ENCODE measurements at regions not wholly inside any gene's neighbourhood (a gene's known extent, or its start where the extent isn't known, plus 50 kb on each side); places are given as distances from the start of the nearest gene placed in this dataset.
"Not testable (repeated sequence)": the region's sequence is repeated elsewhere in the genome, so short reads cannot be mapped to it uniquely, and the experiment has no call there.

DNA sequence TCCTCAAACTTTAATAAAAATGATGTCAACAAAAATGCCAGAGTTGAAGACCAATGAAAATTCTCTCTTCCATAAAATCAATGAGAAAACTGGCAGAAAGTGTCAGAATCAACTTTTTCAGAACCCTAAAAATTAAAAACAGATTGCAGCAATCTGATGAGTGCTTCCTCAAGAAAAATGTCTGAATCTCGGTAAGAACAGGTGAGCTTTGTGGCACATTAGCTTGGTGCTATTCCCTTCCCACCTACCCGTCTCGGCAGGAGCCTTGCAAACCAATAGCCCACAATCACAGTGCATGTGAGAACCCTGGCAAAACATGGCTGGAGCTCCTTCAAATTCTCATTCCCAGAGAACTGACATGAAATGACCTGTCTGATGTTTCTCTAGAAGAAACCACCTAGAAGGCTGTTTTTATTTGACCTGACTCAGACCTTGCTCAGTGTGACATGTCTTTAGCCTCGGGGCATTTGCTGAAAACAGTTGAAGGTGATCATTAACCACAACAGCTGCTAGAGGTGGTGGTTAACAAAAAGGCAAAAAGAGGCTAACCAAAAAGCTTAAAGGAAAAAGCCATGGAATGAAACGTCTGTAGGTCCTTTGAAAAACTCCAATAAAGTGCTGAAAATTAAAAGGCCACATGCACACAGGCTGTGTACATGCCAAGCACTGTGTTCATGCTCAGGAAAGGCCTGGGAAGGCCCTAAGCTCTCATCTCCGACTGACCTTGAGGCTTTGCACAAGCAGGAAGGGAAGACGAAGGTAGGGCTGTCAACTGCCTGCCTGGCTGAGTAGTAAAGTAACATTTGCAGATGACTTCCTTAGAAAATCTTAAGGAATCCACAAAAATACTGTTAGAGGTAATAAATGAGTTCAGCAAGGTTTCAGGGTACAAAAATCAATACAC, 253.0 kb upstream of the NSMCE3 start:
- no peak for DNase-seq (ENCODE audit: low read depth)
- TF ChIP-seq, protein P1, sequence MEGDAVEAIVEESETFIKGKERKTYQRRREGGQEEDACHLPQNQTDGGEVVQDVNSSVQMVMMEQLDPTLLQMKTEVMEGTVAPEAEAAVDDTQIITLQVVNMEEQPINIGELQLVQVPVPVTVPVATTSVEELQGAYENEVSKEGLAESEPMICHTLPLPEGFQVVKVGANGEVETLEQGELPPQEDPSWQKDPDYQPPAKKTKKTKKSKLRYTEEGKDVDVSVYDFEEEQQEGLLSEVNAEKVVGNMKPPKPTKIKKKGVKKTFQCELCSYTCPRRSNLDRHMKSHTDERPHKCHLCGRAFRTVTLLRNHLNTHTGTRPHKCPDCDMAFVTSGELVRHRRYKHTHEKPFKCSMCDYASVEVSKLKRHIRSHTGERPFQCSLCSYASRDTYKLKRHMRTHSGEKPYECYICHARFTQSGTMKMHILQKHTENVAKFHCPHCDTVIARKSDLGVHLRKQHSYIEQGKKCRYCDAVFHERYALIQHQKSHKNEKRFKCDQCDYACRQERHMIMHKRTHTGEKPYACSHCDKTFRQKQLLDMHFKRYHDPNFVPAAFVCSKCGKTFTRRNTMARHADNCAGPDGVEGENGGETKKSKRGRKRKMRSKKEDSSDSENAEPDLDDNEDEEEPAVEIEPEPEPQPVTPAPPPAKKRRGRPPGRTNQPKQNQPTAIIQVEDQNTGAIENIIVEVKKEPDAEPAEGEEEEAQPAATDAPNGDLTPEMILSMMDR (IDR thresholded peaks at IDR 0.05; ENCODE audit: low read depth, low read length, missing control alignments): no peak
- H3K4me3 ChIP-seq (ENCODE audit: low read depth, low read length): no peak overlapping the region

DNA sequence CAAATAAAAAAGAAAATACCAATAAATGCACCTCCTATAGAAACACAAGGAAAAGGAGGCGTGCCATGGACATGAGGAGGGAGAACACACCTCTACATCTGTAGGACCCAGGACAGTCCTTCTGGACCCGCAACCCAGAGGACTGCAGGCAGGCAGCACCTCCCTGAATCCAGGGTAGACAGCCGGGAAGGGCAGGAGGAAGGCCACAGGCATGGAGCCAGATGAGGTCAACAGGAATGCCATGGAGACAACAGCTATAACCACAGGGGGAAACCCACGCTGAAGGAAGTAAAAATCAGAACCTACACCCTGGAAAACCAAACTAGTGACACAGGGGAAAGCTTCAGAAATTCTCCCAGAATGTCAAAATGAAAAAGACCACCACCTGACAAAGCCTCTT, 248.8 kb upstream of the NSMCE3 start:
- DNase-seq (ENCODE audit: low read depth): no peak
- H3K4me3 ChIP-seq (ENCODE audit: low read depth, low read length): no peak overlapping the region
- TF ChIP-seq, protein P1 (IDR thresholded peaks at IDR 0.05; ENCODE audit: low read depth, low read length, missing control alignments): no peak

DNA sequence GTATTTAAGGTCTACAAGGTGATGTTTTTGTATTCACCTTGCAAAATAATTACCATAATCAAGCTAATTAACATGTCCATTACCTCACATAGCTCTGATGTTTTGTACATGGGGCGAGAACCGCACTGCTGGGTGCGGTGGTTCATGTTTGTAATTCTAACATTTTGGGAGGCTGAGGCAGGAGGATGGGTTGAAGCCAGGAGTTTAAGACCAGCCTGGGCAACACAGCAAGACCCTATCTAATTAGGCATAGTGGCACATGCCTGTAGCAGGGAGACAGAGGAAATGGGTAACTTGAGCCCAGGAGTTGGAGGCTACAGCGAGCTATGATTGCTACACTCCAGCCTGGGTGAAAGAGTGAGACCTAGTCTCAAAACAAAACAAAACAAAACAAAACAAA, 248.2 kb upstream of the NSMCE3 start:
- TF ChIP-seq, protein P1 (IDR thresholded peaks at IDR 0.05; ENCODE audit: low read depth, low read length, missing control alignments): no peak
- no peak overlapping the region for H3K4me3 ChIP-seq (ENCODE audit: low read depth, low read length)
- no peak for DNase-seq (ENCODE audit: low read depth)

DNA sequence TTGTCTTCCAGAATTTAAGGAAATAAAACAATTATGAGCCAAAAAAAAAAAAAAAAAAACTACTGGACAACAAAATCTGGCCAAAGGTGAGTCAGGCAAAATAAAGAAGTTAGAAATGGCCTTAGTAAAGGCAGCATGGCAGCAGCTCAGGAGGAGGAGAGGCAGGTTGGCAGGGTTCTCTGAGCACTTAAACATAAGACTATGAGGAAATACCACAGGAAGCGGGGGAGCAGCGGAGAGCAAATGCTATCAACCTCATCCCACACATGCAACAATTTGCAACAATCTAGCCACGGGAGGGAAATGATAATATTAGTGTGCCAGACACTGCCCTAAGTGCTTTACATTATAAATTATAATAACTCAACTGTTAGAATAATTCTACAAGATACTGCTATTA, 247.3 kb upstream of the NSMCE3 start:
- DNase-seq (ENCODE audit: low read depth): no peak
- TF ChIP-seq, protein P1 (IDR thresholded peaks at IDR 0.05; ENCODE audit: low read depth, low read length, missing control alignments): no peak
- H3K4me3 ChIP-seq (ENCODE audit: low read depth, low read length): no peak overlapping the region

DNA sequence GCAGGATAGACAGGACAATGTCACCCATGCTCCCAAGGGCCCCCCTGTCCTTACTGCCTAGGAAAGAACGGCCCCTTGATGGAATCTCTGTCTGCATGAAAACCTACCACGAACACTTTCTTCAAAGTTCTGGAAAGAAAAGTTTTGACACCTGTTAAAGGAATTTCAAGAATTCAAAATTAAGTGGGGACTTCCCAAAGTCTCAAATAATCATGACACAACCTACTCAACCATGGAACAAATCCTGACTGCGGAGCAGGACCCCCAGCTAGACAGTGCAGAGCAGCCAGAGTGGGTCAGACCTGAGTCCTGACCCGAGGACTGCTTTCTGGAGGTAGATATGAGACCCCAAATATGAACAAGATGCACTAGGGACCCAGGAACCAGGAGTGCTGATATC, 245.3 kb upstream of the NSMCE3 start:
- H3K4me3 ChIP-seq (ENCODE audit: low read depth, low read length): no peak overlapping the region
- no peak for DNase-seq (ENCODE audit: low read depth)
- TF ChIP-seq, protein P1 (IDR thresholded peaks at IDR 0.05; ENCODE audit: low read depth, low read length, missing control alignments): no peak

DNA sequence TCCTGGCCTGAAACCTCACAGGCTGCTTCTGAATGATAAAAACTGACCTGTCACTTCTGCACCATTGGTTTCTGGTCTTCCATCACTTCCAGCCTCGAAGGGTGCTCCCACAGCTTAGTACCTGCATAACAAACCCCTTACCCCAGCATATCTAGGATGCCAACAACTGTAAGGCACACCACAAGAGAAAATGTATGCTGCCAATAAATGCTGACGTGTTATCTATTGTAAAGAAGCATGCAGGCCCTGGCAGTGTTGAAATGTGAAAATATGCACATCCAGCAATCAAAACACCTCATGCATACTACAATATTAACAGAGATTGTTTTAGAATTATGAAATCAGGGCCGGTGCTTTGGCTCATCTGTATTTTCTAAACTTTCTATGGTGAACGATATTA, 242.0 kb upstream of the NSMCE3 start:
- no peak for DNase-seq (ENCODE audit: low read depth)
- H3K4me3 ChIP-seq (ENCODE audit: low read depth, low read length): no peak overlapping the region
- TF ChIP-seq, protein P1 (IDR thresholded peaks at IDR 0.05; ENCODE audit: low read depth, low read length, missing control alignments): no peak

DNA sequence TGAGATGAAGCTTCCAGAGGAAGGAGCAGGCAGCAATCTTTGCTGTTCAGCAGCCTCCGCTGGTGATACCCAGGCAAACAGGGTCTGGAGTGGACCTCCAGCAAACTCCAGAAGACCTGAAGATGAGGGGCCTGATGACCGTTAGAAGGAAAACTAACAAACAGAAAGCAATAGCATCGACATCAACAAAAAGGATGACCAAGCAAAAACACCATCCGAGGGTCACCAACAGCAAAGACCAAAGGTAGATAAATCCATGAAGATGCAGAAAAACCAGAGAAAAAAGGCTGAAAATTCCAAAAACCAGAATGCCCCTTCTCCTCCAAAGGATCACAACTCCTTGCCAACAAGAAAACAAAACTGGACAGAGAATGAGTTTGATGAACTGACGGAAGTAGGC, 235.9 kb upstream of the NSMCE3 start:
- DNase-seq (ENCODE audit: low read depth); H3K4me3 ChIP-seq (ENCODE audit: low read depth, low read length): not testable (repeated sequence)
